Esophagus (tissue), 2 donors: ENCODE measurements at regions not wholly inside any gene's neighbourhood (a gene's known extent, or its start where the extent isn't known, plus 50 kb on each side); places are given as distances from the start of the nearest gene placed in this dataset.
A peak's percentile ranks its signal among the peaks of the same experiment; 100 is the strongest.

Experiments used
- H3K27ac ChIP-seq, 2 donors: one replicate each; pipeline ENCODE4 v1.5.1; 2013; ENCODE audit warnings: low read depth in 2 of 2, mild to moderate bottlenecking in 2 of 2, inconsistent platforms in 1 of 2, low read length in 1 of 2, moderate library complexity in 1 of 2
- H3K27me3 ChIP-seq, 2 donors: one replicate each; pipeline ENCODE4 v1.6.1; 2013; ENCODE audit warnings: low read length in 2 of 2, control low read depth in 1 of 2, mild to moderate bottlenecking in 1 of 2; ENCODE audit not compliant: insufficient read depth in 2 of 2, control insufficient read depth in 1 of 2
- H3K36me3 ChIP-seq, 2 donors: one replicate each; pipeline ENCODE4 v1.6.1; 2013; ENCODE audit warnings: low read length in 1 of 2; ENCODE audit not compliant: control insufficient read depth in 2 of 2, insufficient read depth in 2 of 2
- H3K4me1 ChIP-seq, 2 donors: one replicate each; pipeline ENCODE4 v1.6.1; 2013; ENCODE audit warnings: low read length in 1 of 2; ENCODE audit not compliant: control insufficient read depth in 2 of 2, insufficient read depth in 2 of 2
- H3K4me3 ChIP-seq, 2 donors: one replicate each; pipeline ENCODE4 v1.5.1; 2013; ENCODE audit warnings: low read length in 2 of 2, mild to moderate bottlenecking in 2 of 2, low read depth in 1 of 2, moderate library complexity in 1 of 2
- H3K9me3 ChIP-seq, 2 donors: one replicate each; pipeline ENCODE4 v1.6.1; 2013; ENCODE audit warnings: mild to moderate bottlenecking in 2 of 2, low read depth in 1 of 2, low read length in 1 of 2, moderate library complexity in 1 of 2; ENCODE audit not compliant: control insufficient read depth in 2 of 2, insufficient read depth in 1 of 2
- WGBS, 2 donors: extraction: QIAGEN DNeasy Blood & Tissue Kit; methylation state at CpG; one replicate each; pipeline ENCODE4 v1.1.7; 2013; 5-methylcytosine and 5-hydroxymethylcytosine counted together
- donor health status: healthy with polysubstance abuse.
- donor health status: Bipolar disorder and iron deficiency.

DNA sequence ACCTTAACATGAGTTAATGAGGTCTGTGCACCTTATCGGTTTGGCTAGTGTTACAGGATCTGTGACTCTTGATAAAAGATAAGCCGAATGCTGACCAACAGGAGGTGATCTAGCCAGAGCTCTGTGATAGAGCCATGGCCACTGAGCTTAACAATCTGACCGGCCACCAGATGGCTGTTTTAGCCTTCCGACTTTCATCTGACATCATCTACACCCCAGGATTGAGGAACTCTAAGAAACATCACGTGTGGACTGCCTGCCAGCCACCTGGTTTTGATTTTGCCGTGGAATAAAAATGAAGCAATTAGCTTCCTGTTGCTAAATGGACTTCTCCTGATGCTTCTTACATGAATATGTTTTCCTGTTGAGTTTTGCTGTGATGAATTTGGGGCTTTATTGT is 281.3 kb downstream of the CEMIP2 start:
- Histone ChIP-seq H3K36me3 (no peaks in the 10 kb centered on the region), H3K9me3 (no peaks in the 10 kb centered on the region), H3K4me3 (no peak overlapping the region), H3K27me3 (no peaks in the 10 kb centered on the region), H3K27ac (no peak overlapping the region), H3K4me1 (no peaks in the 10 kb centered on the region)
- 55 to 62% methylated on average over 6 of the region's 6 CpGs for WGBS, 2 donors

DNA sequence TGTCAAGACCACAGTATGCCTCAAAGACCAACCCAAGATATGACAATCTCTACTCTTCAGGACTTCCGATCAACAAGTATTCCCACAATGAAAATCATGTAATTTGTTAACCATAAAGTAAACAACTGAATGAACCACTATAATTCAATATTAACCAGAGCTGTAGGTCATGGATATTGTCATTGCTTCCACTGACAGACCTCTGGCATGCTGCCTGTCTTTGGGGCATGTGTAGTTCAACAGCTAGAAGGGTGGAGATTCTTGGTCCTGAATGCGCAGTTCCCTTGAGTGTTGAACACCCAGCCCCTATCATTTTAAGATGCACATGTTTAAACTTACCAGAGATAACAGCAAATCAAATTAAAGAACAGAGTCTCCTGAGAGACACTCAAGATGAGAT is 283.0 kb downstream of the CEMIP2 start:
- 85 to 87% methylated on average over 2 of the region's 2 CpGs for WGBS, 2 donors
- Histone ChIP-seq H3K27me3 (no peaks in the 10 kb centered on the region), H3K9me3 (no peaks in the 10 kb centered on the region), H3K4me3 (no peak overlapping the region), H3K27ac (no peak overlapping the region), H3K4me1 (no peaks in the 10 kb centered on the region), H3K36me3 (no peaks in the 10 kb centered on the region)

DNA sequence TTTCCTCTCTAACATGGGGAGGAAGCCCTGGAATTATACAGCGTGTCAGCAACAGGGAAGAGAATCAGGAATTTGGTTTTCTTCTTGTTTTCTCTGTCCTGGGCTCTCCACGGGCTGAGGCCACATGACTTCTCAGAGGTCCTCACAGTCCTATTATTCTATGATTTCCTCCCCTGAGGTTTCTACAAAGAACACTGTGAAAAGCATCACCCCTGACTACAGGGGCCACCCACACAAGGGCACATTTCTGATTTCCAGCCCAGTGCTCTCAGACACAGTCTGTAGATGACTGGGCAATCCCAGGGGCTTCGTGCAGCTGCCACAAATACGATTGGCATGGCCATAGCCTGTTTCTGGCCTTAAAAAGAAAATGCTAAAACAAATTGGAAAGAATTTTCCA is 284.9 kb downstream of the CEMIP2 start:
- no peaks in the 10 kb centered on the region for H3K4me1 ChIP-seq
- WGBS, 2 donors = 67 to 72% methylated on average over 4 of the region's 4 CpGs
- no peaks in the 10 kb centered on the region for H3K27me3 ChIP-seq

DNA sequence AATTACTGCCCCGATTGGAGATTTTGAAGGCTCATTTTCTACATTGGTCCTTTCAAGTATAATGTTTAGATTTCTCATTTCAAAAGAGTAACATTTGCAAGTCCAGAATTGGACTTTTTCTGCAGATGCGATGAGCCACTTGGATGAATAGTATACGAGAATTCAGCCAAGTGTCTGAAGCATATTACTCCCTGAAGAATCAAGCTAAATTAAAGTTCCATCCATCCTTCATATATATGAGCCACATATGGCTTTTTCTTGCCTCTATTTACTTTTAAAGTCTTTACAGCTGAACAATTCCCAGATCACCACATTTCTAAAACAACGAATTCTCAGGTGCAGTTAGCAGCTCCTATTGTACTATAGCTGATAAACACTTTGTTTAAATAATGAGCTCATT is 288.7 kb downstream of the CEMIP2 start:
- Histone ChIP-seq H3K27me3 (no peaks in the 10 kb centered on the region), H3K4me3 (no peak overlapping the region), H3K9me3 (no peaks in the 10 kb centered on the region), H3K4me1 (no peaks in the 10 kb centered on the region), H3K36me3 (no peaks in the 10 kb centered on the region), H3K27ac (no peak overlapping the region)
- 74% methylated on average over 4 of the region's 4 CpGs for WGBS, 2 donors

More for the DNA sequence above, 284.9 kb downstream of the CEMIP2 start:
- H3K9me3 ChIP-seq = no peaks in the 10 kb centered on the region
- no peak overlapping the region for H3K27ac ChIP-seq
- H3K4me3 ChIP-seq = no peak overlapping the region
- no peaks in the 10 kb centered on the region for H3K36me3 ChIP-seq

DNA sequence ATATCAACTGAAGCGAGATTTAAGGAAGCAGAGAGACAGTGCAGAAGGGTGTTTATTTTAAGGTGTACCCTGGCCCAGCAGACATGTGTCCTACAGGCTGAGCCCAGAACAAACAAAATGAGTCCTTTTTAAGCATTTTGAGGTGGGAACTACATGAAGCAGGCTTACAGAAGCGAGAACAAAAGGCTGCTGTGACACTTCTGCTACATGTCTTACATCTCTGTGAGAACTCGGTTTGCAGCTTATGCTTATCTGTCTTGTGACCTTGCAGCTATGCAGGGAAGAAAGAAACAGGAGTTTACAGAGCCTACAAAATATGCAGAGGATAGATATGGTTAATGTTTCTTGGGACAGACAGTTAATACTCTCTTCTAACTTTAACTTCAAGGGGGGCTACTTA is 295.9 kb downstream of the CEMIP2 start:
- Histone ChIP-seq H3K9me3 (no peaks in the 10 kb centered on the region), H3K27me3 (no peaks in the 10 kb centered on the region), H3K4me3 (no peak overlapping the region), H3K4me1 (no peaks in the 10 kb centered on the region), H3K36me3 (no peaks in the 10 kb centered on the region), H3K27ac (no peak overlapping the region)
- WGBS, 2 donors = 33 to 42% methylated on average over 3 of the region's 3 CpGs

DNA sequence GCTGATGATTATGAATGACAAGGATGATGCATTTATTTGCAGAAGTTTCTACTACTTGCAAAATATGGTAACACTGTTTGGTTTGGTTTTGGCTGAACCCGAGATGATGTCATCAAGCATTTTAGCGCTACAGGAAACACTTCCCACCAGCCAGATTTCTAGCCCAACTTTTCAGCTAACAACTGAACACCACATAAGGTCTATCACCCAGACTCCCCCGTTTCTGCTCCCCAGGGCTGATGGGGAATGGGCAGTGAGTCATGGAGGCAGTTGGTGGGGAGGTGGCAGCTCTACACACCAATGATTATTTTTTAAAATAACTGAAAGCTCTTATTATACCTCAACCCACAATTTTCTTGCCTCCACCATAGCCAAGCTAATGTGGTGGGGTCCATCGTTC is 302.9 kb downstream of the CEMIP2 start:
- Histone ChIP-seq H3K4me1 (no peaks in the 10 kb centered on the region), H3K36me3 (no peaks in the 10 kb centered on the region), H3K9me3 (no peaks in the 10 kb centered on the region), H3K27ac (no peak overlapping the region), H3K4me3 (no peak overlapping the region), H3K27me3 (no peaks in the 10 kb centered on the region)
- WGBS, 2 donors = 71 to 73% methylated on average over 4 of the region's 4 CpGs

DNA sequence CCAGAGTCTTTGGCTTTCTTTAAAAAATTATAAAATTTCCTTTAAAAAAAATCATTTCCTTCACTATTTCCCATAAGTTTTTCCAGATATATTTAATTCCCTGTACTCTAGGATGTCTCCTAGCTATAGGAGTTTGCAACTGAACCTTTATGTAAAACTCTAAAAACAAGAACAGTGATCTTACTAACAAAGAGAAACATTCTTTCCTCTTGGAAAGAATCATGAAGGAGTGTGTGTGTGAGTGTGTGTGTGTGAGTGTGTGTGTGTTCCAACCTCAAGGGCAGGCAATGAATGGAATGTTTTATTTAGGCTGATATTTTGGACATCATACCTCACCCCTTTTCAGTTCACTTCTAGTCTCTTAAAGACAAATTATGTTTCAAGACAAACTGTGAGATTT is 309.2 kb downstream of the CEMIP2 start:
- H3K9me3 ChIP-seq = no peaks in the 10 kb centered on the region
- H3K27me3 ChIP-seq = no peaks in the 10 kb centered on the region
- H3K4me1 ChIP-seq = no peaks in the 10 kb centered on the region
- no peak overlapping the region for H3K4me3 ChIP-seq
- no peak overlapping the region for H3K27ac ChIP-seq
- no peaks in the 10 kb centered on the region for H3K36me3 ChIP-seq

DNA sequence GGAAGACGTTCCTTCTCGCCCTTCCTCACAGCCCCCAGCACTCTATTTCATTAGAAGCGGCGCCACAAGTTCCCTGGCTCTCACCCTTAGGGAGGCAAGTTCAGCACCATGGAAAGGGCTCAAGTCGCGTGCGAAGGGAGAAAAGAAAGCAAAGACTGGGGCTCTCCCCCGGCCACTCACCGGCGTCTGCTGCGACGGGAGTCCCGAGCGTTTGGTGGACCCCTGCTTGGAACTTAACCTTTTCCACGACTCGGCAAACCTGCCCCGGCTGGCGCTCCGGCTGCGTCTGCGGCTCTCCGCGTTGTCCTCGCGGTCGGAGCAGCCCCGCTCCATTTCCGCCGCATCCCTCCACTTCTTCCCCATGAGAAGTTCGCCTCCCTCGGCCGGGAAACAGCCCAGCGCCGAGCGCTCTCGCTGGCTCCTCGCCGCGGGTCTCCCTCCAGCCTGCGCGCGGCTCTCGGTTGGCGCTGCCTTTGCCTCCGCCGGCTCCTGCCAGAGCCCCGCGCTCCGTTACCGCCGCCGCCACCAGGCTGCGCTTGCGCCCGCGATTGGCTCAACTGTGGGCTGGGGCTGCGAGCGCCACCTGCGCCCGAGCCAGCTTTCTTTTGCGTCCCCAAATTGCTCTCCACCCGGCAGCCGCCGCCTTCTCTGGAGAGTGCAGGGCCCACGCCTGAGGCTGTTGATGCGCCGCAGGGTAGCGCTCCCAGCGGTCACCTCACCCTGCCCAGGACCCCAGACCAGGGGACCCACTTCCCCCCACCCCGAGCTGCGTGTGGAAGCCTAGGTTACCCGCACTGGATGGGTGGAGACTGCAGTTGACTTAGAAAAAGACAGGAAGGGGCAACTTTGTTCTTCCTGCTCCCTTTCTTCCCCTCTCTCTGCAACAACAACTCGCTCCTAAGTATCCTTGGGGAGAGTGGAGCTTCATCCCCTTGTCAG is 321.6 kb downstream of the CEMIP2 start:
- Histone ChIP-seq H3K36me3 (no peaks in the 10 kb centered on the region), H3K9me3 (no peaks in the 10 kb centered on the region), H3K27me3 (peaks cover 3% of the 10 kb centered on the region in 2 donors), H3K4me3 (peak overlapping the region; percentile 20 to 37), H3K4me1 (peaks cover 0 to 8% of the 10 kb centered on the region in 2 donors), H3K27ac (no peak overlapping the region)
- WGBS, 2 donors = 2 to 3% methylated on average over 72 to 73 of the region's 73 CpGs

DNA sequence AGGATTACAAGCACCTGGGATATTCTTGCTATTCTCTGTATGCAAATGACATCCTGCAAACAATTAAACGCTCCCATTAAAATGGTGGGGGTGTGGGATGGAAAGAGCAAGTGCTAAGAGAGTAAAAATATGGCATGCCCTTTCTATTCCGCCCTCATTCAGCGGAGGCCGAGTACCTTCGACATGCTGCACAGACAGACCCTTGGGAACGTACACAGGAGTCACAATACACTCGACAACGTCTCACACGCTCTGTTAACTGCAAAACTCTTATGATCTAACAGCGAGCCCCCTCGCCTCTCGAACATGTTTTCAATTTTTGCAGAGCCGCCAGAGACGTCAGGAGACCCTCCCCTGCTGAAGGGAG is 322.2 kb downstream of the CEMIP2 start:
- Histone ChIP-seq H3K27me3 (peaks cover 3% of the 10 kb centered on the region in 2 donors), H3K27ac (no peak overlapping the region)

DNA sequence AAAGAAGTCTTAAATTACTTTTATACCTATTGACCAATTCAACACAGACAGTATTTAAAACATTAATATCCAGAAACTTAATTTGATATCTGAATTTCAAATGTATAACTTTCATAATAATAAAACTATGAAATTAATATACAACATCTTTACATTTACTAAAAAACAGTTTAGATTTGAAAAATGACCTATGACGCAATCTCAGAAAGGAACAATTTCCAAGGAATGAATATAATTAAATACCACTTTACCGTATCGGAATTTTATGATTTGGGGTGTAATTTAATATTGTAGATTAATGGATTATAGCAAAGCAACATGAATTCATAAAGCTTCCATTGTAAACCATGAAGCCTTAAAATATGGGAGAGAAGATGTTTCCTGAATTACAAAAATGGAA is 321.5 kb upstream of the TRPM3 start:
- Histone ChIP-seq H3K36me3 (no peaks in the 10 kb centered on the region), H3K4me3 (no peak overlapping the region), H3K9me3 (no peaks in the 10 kb centered on the region), H3K27me3 (peaks cover 0 to 3% of the 10 kb centered on the region in 2 donors), H3K4me1 (peaks cover 0 to 8% of the 10 kb centered on the region in 2 donors), H3K27ac (no peak overlapping the region)
- 92 to 94% methylated on average over 3 of the region's 3 CpGs for WGBS, 2 donors

More for the DNA sequence above, 322.2 kb downstream of the CEMIP2 start:
- WGBS, 2 donors = 32 to 44% methylated on average over 14 of the region's 14 CpGs
- Histone ChIP-seq H3K4me1 (peaks cover 0 to 8% of the 10 kb centered on the region in 2 donors), H3K4me3 (peak overlapping the region in 1 of 2 donors; percentile 20), H3K36me3 (no peaks in the 10 kb centered on the region), H3K9me3 (no peaks in the 10 kb centered on the region)
